Fibroblast of lung (primary cell): ENCODE measurements at regions not wholly inside any gene's neighbourhood (a gene's known extent, or its start where the extent isn't known, plus 50 kb on each side); places are given as distances from the start of the nearest gene placed in this dataset.

Experiments used
- CTCF ChIP-seq, 2 donors: IDR thresholded peaks in 1 of 2; conservative IDR thresholded peaks in 1 of 2; 1 replicate in 1 of 2; 2 replicates in 1 of 2; pipeline ENCODE4 v1.5.1; 2011 to 2012; ENCODE audit warnings: low read length in 2 of 2, control low read depth in 1 of 2, inconsistent platforms in 1 of 2, low read depth in 1 of 2, mild to moderate bottlenecking in 1 of 2
- EZH2 ChIP-seq: IDR thresholded peaks from 2 replicates; pipeline ENCODE4 v1.5.1; 2012; ENCODE audit warnings: low read length, control low read depth, mild to moderate bottlenecking; ENCODE audit errors: missing control alignments

GRCh38 chr6:3638662-3639061, 112.9 kb downstream of the PXDC1 start:
- TF ChIP-seq CTCF (conservative IDR thresholded peaks at IDR 0.05 in 1 of 2, IDR thresholded peaks at IDR 0.05 in 1 of 2; ENCODE audit: low read depth in 1 of 2, low read length in 2 of 2) (no peak), EZH2 (no peak)
